HUES64 (cell line): ENCODE measurements at regions not wholly inside any gene's neighbourhood (a gene's known extent, or its start where the extent isn't known, plus 50 kb on each side); places are given as distances from the start of the nearest gene placed in this dataset.

Experiments
- H3K27ac ChIP-seq: 2 replicates; pipeline ENCODE4 v1.7.0; 2013; ENCODE audit warnings: low read depth, low read length, inconsistent platforms
- H3K27me3 ChIP-seq: 2 replicates; pipeline ENCODE4 v1.6.1; 2013; ENCODE audit warnings: mild to moderate bottlenecking, low read length; ENCODE audit not compliant: insufficient read depth
- H3K36me3 ChIP-seq: 2 replicates; pipeline ENCODE4 v1.6.1; 2013; ENCODE audit warnings: mild to moderate bottlenecking, low read length; ENCODE audit not compliant: insufficient read depth
- H3K4me1 ChIP-seq: 2 replicates; pipeline ENCODE4 v1.6.1; 2013; ENCODE audit warnings: mild to moderate bottlenecking, low read length, moderate library complexity; ENCODE audit not compliant: insufficient read depth
- H3K4me3 ChIP-seq: 2 replicates; pipeline ENCODE4 v1.5.1; 2013; ENCODE audit warnings: mild to moderate bottlenecking, low read length, moderate library complexity
- H3K9ac ChIP-seq: 2 replicates; pipeline ENCODE4 v1.6.1; 2013; ENCODE audit warnings: mild to moderate bottlenecking, low read depth, low read length
- H3K9me3 ChIP-seq: 2 replicates; pipeline ENCODE4 v1.6.1; 2013; ENCODE audit warnings: low read depth, low read length; ENCODE audit not compliant: insufficient read depth
- WGBS: fragments of 150-250, 120-280 bp; methylation state at CpG from one replicate; pipeline ENCODE4 v1.1.7; 2013; ENCODE audit warnings: missing lambda C conversion rate; 5-methylcytosine and 5-hydroxymethylcytosine counted together

DNA sequence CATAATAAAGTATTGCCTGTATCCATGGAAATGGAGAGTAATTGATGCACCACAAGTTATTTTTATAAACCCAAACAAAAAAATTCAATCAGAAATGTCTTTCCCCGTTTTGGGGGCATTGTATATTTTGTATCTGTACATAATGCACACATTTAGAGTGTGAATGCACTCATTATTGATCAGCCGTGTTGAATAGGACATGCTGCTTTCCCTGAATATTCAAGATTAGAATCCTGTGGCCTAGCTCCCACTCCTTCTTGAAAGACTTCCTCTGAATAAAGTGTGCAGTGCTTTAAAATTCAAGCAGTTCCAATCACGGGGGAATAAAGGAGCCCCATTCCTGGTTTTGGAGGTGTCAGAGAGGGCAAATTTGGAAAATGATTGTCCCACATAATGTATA, 103.8 kb upstream of the TOX3 start:
- WGBS: 91% methylated on average over 2 of the region's 3 CpGs
- peaks cover 19% of the 10 kb centered on the region for H3K4me1 ChIP-seq
- H3K4me3 ChIP-seq: no peak overlapping the region
- no peak overlapping the region for H3K27ac ChIP-seq
- H3K9me3 ChIP-seq: no peaks in the 10 kb centered on the region
- H3K9ac ChIP-seq: no peak overlapping the region
- no peaks in the 10 kb centered on the region for H3K27me3 ChIP-seq
- H3K36me3 ChIP-seq: no peaks in the 10 kb centered on the region

DNA sequence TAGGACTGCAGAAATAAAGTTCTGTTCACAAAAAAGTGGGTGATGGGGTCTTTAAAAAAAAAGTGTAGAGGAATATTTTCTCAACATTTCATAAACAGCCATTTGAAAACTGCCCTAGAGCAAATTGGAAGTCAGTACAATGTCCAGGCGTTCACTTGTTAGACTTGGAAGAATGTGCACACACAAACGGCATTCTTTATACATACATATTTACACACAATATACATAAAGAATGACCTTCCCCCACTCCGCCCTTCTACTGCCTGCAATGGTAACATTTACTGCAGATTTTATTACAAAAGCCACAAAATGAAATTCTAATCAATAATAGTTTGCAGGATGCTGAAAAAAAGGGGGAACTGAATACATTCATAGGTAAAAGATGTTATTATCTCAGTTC, 103.4 kb upstream of the TOX3 start:
- H3K4me3 ChIP-seq: no peak overlapping the region
- H3K9me3 ChIP-seq: no peaks in the 10 kb centered on the region
- WGBS: 93% methylated on average over 3 of the region's 3 CpGs
- no peak overlapping the region for H3K27ac ChIP-seq
- H3K4me1 ChIP-seq: peaks cover 19% of the 10 kb centered on the region
- H3K9ac ChIP-seq: no peak overlapping the region
- no peaks in the 10 kb centered on the region for H3K36me3 ChIP-seq
- H3K27me3 ChIP-seq: no peaks in the 10 kb centered on the region

DNA sequence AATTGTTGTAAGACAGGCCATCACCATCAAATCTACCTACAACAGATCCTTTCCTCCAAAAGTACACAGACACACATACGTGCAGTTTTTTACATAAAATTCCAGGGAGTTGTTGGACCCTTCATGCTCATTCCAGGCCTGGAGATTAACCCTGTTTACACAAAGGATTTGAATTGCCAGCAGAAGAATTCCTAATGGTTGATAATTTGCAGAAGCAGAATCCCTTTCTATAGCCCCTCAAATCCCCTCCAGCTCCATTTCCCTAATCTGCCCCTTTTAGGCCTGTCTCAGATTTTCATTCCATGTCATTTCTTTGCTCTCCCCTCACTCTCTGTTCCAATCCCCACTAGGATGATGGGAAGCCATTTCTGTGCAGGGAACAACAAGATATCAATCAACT, 102.9 kb upstream of the TOX3 start:
- Histone ChIP-seq H3K9ac (no peak overlapping the region), H3K4me3 (no peak overlapping the region), H3K4me1 (peaks cover 19% of the 10 kb centered on the region), H3K9me3 (no peaks in the 10 kb centered on the region), H3K27me3 (no peaks in the 10 kb centered on the region), H3K36me3 (no peaks in the 10 kb centered on the region), H3K27ac (no peak overlapping the region)
- 88% methylated on average over 1 of the region's 1 CpG for WGBS

DNA sequence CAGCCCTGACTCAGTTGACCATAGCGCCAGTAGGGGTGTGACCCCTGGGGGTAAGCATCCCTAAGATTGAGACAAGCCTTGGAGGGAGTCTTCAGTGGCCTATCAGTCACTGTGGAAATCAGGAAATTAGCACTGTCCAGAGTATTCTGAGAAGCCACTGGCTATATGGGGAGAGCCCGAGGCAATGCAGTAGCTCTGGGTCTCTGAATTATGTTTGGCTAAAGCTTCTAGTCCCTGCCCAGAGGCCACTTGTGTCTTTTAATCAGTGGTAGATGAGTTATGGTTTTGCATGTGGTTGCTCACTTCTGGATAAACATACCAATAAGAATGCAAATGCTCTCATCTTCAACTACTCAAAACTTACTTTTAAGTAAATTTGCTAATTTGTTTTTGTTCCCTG, 100.6 kb upstream of the TOX3 start:
- no peak overlapping the region for H3K9ac ChIP-seq
- no peaks in the 10 kb centered on the region for H3K36me3 ChIP-seq
- H3K27ac ChIP-seq: no peak overlapping the region
- peaks cover 19% of the 10 kb centered on the region for H3K4me1 ChIP-seq
- WGBS: 75% methylated on average over 2 of the region's 2 CpGs
- H3K9me3 ChIP-seq: no peaks in the 10 kb centered on the region
- H3K27me3 ChIP-seq: no peaks in the 10 kb centered on the region
- no peak overlapping the region for H3K4me3 ChIP-seq

DNA sequence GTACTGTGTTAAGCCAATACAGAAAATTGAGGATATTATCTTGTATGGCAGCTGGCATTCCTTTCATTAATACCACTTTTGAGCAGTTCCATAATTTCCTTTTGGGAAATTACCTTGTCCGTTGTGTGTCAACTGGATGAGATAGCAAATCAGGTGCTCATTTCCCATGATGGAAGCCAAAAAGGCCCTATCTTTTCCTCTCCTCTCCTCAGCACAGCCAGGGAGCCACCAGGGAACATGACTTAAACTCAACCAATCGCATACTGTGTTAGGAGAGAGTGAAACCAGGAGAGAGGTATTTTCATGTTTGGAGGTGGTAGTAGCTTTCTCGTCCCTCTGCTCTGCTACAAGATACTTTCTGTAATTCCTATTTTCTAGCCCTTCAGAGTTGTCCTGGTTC, 96.1 kb upstream of the TOX3 start:
- Histone ChIP-seq H3K9me3 (no peaks in the 10 kb centered on the region), H3K4me3 (no peak overlapping the region), H3K36me3 (no peaks in the 10 kb centered on the region), H3K27me3 (no peaks in the 10 kb centered on the region), H3K27ac (no peak overlapping the region), H3K9ac (no peak overlapping the region), H3K4me1 (peaks cover 17% of the 10 kb centered on the region)
- 100% methylated on average over 3 of the region's 3 CpGs for WGBS

DNA sequence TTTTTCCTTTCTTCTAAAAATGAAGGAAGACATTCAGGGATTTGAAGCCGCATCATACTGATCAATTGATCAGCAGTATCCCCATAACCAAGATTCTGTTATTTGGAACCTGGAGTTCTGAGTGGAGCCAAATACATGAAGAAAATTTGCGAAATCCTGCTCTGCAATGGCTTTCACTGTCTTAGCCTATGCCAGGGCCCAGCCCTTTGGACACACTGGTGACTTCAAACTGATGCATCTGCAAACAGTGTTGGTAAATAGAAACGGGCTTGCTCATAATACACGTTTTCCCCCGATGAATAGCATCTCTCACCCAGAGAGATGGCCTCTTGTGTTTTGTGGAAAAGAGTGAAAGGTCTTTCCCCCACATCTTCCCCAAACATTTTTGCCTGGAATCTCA, 87.6 kb upstream of the TOX3 start:
- H3K9me3 ChIP-seq: peaks cover 5% of the 10 kb centered on the region; the same call in 1 of the 2 replicates
- no peaks in the 10 kb centered on the region for H3K36me3 ChIP-seq
- no peak overlapping the region for H3K9ac ChIP-seq
- H3K4me1 ChIP-seq: no peaks in the 10 kb centered on the region
- 99% methylated on average over 4 of the region's 5 CpGs for WGBS
- no peaks in the 10 kb centered on the region for H3K27me3 ChIP-seq
- no peak overlapping the region for H3K4me3 ChIP-seq
- no peak overlapping the region for H3K27ac ChIP-seq

DNA sequence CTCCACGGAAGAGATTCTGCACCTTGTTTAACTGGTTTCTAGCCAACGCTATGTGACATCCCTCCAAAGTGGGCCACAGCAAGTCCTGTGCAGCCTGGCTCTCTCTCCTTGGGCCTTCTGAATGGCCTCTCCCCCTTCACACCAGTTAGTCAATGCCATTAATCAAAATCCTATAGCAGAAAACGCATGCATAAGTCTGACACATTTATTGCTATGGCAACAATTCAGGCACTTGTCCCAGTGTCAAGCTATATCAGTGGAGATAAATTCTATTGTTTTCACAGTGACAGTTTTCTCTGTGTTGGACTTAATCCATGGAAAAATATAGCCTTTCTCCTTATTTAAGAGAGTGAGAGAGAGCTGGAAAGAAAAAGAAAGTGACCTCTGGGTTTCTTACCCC, 87.2 kb upstream of the TOX3 start:
- Histone ChIP-seq H3K9me3 (peaks cover 5% of the 10 kb centered on the region; the same call in 1 of the 2 replicates), H3K36me3 (no peaks in the 10 kb centered on the region), H3K4me1 (no peaks in the 10 kb centered on the region), H3K27ac (no peak overlapping the region), H3K27me3 (no peaks in the 10 kb centered on the region), H3K9ac (no peak overlapping the region), H3K4me3 (no peak overlapping the region)
- WGBS: 87% methylated on average over 3 of the region's 3 CpGs

DNA sequence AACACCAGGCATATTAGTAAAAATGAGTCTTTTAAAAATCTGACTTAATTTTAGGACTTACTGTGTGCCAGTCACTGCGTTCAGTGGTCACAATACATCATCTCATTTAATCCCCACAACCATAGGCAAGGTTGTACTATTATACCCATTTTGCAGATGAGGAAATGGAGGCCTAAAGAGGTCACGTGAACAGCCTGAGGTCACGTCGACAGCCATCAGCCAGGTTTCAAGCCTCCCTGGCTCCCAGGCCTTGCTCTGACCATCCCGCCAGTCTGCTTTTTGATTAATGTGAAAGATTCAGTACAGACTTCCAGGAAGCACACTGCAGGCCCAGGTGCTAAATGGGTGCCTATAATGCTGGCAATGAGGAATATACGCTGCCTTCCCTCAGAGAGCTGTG, 86.3 kb upstream of the TOX3 start:
- Histone ChIP-seq H3K4me3 (no peak overlapping the region), H3K4me1 (no peaks in the 10 kb centered on the region), H3K27ac (no peak overlapping the region), H3K36me3 (no peaks in the 10 kb centered on the region), H3K27me3 (no peaks in the 10 kb centered on the region), H3K9me3 (peaks cover 5% of the 10 kb centered on the region; the same call in 1 of the 2 replicates), H3K9ac (no peak overlapping the region)
- WGBS: 89% methylated on average over 6 of the region's 6 CpGs

DNA sequence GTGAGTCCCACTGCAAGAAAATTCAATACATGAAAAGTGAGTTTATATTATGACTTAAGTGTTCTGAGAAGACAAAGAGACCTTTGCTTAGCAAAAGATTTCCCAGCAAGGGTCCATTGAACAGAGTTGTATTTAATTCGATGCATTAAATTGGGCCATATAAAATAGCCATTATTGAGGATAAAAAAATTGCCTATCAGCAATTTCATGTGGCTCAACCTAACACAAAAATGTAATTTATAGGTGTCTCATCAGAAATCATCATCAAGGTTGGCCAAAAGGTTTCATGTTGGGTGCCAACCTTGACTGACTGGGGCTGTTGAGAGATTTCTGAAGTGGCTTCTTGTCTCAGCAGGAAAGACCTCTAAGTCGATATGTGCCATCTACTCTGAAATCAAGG, 84.8 kb upstream of the TOX3 start:
- 98% methylated on average over 2 of the region's 2 CpGs for WGBS
- Histone ChIP-seq H3K4me1 (no peaks in the 10 kb centered on the region), H3K9me3 (peaks cover 5% of the 10 kb centered on the region; the same call in 1 of the 2 replicates), H3K27me3 (no peaks in the 10 kb centered on the region), H3K4me3 (no peak overlapping the region), H3K27ac (no peak overlapping the region), H3K9ac (no peak overlapping the region), H3K36me3 (no peaks in the 10 kb centered on the region)

DNA sequence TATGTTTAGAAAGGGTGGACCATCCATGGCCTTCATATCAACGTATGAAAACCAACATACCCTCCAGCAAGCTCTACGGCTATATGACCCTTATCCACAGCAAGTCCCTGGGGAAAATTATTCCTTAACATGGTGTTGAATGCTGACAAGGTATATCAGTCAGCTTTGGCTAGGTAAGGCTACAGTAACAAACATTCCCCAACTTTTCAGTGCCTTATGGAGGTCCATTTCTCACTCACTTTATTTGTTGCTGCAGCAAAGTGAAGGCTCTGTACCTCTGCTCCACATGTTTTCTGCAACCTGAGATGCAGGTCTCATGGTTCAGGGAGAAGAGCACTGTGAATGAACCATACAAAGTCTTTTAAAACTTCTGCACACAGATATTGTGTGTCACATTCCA, 83.8 kb upstream of the TOX3 start:
- H3K27me3 ChIP-seq: no peaks in the 10 kb centered on the region
- no peaks in the 10 kb centered on the region for H3K4me1 ChIP-seq
- WGBS: 100% methylated on average over 2 of the region's 2 CpGs
- H3K9ac ChIP-seq: no peak overlapping the region
- no peaks in the 10 kb centered on the region for H3K36me3 ChIP-seq
- no peak overlapping the region for H3K4me3 ChIP-seq
- H3K27ac ChIP-seq: no peak overlapping the region
- H3K9me3 ChIP-seq: no peaks in the 10 kb centered on the region

DNA sequence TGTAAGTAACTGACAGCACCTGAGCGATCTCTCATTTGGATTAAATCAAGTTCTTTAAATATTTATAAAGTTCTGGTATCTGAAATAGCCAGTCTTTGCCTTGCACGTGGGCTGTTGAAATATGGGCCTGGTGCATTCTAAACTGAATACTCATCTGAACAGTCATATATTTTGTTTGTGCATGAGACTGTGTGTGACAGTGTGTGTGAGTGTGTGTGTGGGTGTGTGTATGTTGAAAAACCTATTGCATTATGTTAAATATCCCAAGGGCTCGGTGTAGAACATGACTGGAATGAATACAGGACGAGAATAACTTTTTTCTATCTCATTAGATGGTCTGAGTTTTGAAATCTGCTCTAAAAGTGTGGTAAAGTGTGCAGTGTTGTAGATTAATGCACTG, 82.4 kb upstream of the TOX3 start:
- Histone ChIP-seq H3K36me3 (no peaks in the 10 kb centered on the region), H3K27ac (no peak overlapping the region), H3K9ac (no peak overlapping the region), H3K27me3 (no peaks in the 10 kb centered on the region), H3K9me3 (no peaks in the 10 kb centered on the region), H3K4me3 (no peak overlapping the region), H3K4me1 (no peaks in the 10 kb centered on the region)
- 89% methylated on average over 4 of the region's 4 CpGs for WGBS

DNA sequence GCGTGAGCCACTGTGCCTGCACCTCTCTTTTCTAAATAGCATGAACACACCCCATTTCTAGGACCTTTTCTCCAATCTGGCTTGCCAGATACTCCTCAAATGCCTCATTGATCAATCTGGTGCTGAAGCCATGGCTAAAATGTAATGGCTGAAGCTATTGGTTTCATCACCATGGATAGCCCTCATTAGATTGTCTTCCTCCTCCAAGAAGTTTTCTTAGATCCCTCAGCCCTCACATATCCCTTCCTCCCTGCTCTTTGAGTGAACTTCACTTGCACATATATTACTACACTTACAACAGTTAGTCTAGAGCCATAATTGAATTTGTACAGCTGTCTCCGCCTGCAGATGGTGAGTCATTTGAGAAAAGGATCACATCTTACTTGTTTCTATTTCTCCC, 77.9 kb upstream of the TOX3 start:
- Histone ChIP-seq H3K9ac (no peak overlapping the region), H3K4me3 (no peak overlapping the region), H3K27ac (no peak overlapping the region), H3K27me3 (no peaks in the 10 kb centered on the region), H3K9me3 (no peaks in the 10 kb centered on the region), H3K4me1 (no peaks in the 10 kb centered on the region), H3K36me3 (no peaks in the 10 kb centered on the region)
- 95% methylated on average over 2 of the region's 2 CpGs for WGBS
